Adrenal gland (tissue), 9 donors: ENCODE measurements at regions not wholly inside any gene's neighbourhood (a gene's known extent, or its start where the extent isn't known, plus 50 kb on each side); places are given as distances from the start of the nearest gene placed in this dataset.

ENCODE experiments used
- DNase-seq, 7 donors: peaks; one replicate each; pipeline ENCODE4 v3.0.0-alpha.2; 2019 to 2020
- H3K27ac ChIP-seq, 5 donors: fragments of 200-600 bp; sonication (generic) in 4 of 5; 1 replicate in 3 of 5; 2 replicates in 2 of 5; pipeline versions ENCODE4 v1.5.1 to v1.8.0; 2016 to 2020; ENCODE audit warnings: mild to moderate bottlenecking in 1 of 5
- H3K27me3 ChIP-seq: fragments of 200-600 bp; 2 replicates; pipeline ENCODE4 v1.8.0; 2021
- H3K36me3 ChIP-seq, 2 donors: fragments of 200-600 bp; replicated peaks in 1 of 2; 1 replicate in 1 of 2; 2 replicates in 1 of 2; pipeline versions ENCODE4 v1.5.1 to v1.8.0; 2018 to 2022
- H3K4me1 ChIP-seq, 2 donors: fragments of 200-600 bp; replicated peaks in 1 of 2; 1 replicate in 1 of 2; 2 replicates in 1 of 2; pipeline versions ENCODE4 v1.5.1 to v1.8.0; 2018 to 2021
- H3K4me3 ChIP-seq, 4 donors: fragments of 200-600 bp; sonication (generic) in 3 of 4; one replicate each; pipeline ENCODE4 v1.5.1; 2016 to 2018
- H3K9me3 ChIP-seq, 3 donors: fragments of 200-600 bp; sonication (generic) in 1 of 3; replicated peaks in 1 of 3; 1 replicate in 2 of 3; 2 replicates in 1 of 3; pipeline versions ENCODE4 v1.5.1 to v1.8.0; 2016 to 2021
- CTCF ChIP-seq, 6 experiments: fragments of 450-650 bp in 4 of 6; fragments of 200-600 bp in 2 of 6; sonication (generic) in 1 of 6; IDR thresholded peaks; 1 replicate in 5 of 6; 2 replicates in 1 of 6; pipeline versions ENCODE4 v1.5.1 to v1.8.0; 2016 to 2021; ENCODE audit warnings: antibody characterized with exemption in 6 of 6, mild to moderate bottlenecking in 2 of 6, moderate library complexity in 1 of 6
- POLR2A ChIP-seq, 2 donors: fragments of 450-650 bp; IDR thresholded peaks; one replicate each; pipeline ENCODE4 v1.6.1; 2017; ENCODE audit warnings: antibody characterized with exemption in 2 of 2, mild to moderate bottlenecking in 2 of 2, moderate library complexity in 1 of 2
- WGBS, 4 donors: extraction: QIAGEN DNeasy Blood & Tissue Kit in 2 of 4; methylation state at CpG; one replicate each; pipeline versions ENCODE4 v1.1.5 to v1.1.7; 2013 to 2017; 5-methylcytosine and 5-hydroxymethylcytosine counted together
- intact Hi-C, 2 donors: fragments of 100-400 bp; cut with DNase I; formaldehyde crosslinking; loops; one replicate each; pipeline versions ENCODE4 v1.14.1 to v1.15.0; 2022 to 2023
- donor health status: healthy with polysubstance abuse.
- donor health status: Bipolar disorder and iron deficiency.
- donor health status: DM: yes; HTN: yes; CAD: no.
- donor health status: DM: no; HTN: no; CAD: no.
- donor health status: DM: no; HTN: no; CAD: no.

GRCh38 chr18:45317948-45318640 lies 297.2 kb upstream of the SLC14A2 start:
- intact Hi-C loops = no loop called here

GRCh38 chr18:45320724-45321123 lies 294.6 kb upstream of the SLC14A2 start:
- 61 to 72% (median 67%) methylated on average over 3 of the region's 3 CpGs for WGBS, 4 donors

More at GRCh38 chr18:45317948-45318640, 297.2 kb upstream of the SLC14A2 start:
- WGBS, 4 donors = 83 to 88% (median 86%) methylated on average over 10 of the region's 10 CpGs
- Histone ChIP-seq H3K36me3 (no peaks in the 10 kb centered on the region), H3K4me1 (no peaks in the 10 kb centered on the region), H3K4me3 (no peak overlapping the region), H3K27ac (no peak overlapping the region), H3K9me3 (no peaks in the 10 kb centered on the region), H3K27me3 (no peaks in the 10 kb centered on the region)
- DNase-seq = no peak
- TF ChIP-seq POLR2A (IDR thresholded peaks at IDR 0.05) (no peak), CTCF (IDR thresholded peaks at IDR 0.05) (no peak)

GRCh38 chr18:45321520-45321919 lies 293.8 kb upstream of the SLC14A2 start:
- Histone ChIP-seq H3K27ac (no peak overlapping the region), H3K4me1 (no peaks in the 10 kb centered on the region), H3K36me3 (no peaks in the 10 kb centered on the region), H3K4me3 (no peak overlapping the region), H3K9me3 (no peaks in the 10 kb centered on the region), H3K27me3 (no peaks in the 10 kb centered on the region)
- intact Hi-C loops = no loop called here
- no peak for DNase-seq
- no peak for TF ChIP-seq POLR2A (IDR thresholded peaks at IDR 0.05)
- TF ChIP-seq CTCF (IDR thresholded peaks at IDR 0.05) = no peak
- 59 to 76% (median 63%) methylated on average over 8 of the region's 8 CpGs for WGBS, 4 donors

More at GRCh38 chr18:45320724-45321123, 294.6 kb upstream of the SLC14A2 start:
- Histone ChIP-seq H3K4me3 (no peak overlapping the region), H3K4me1 (no peaks in the 10 kb centered on the region), H3K27me3 (no peaks in the 10 kb centered on the region), H3K27ac (peak overlapping the region in 1 of 5 donors; percentile 22), H3K36me3 (no peaks in the 10 kb centered on the region), H3K9me3 (no peaks in the 10 kb centered on the region)
- no peak for DNase-seq
- TF ChIP-seq CTCF (IDR thresholded peaks at IDR 0.05) (no peak), POLR2A (IDR thresholded peaks at IDR 0.05) (no peak)
- intact Hi-C loops = no loop called here

- TF ChIP-seq POLR2A (IDR thresholded peaks at IDR 0.05) (no peak), CTCF (IDR thresholded peaks at IDR 0.05) (no peak)
- DNase-seq = no peak
- Histone ChIP-seq H3K27me3 (no peaks in the 10 kb centered on the region), H3K36me3 (no peaks in the 10 kb centered on the region), H3K4me1 (no peaks in the 10 kb centered on the region), H3K4me3 (no peak overlapping the region), H3K27ac (no peak overlapping the region), H3K9me3 (no peaks in the 10 kb centered on the region)
- WGBS, 4 donors = 57 to 71% (median 65%) methylated on average over 4 of the region's 4 CpGs
- intact Hi-C loops = no loop called here
These were observed 292.9 kb upstream of the SLC14A2 start for GRCh38 chr18:45322343-45322742.
